SK-N-SH (cell line): ENCODE measurements at regions not wholly inside any gene's neighbourhood (a gene's known extent, or its start where the extent isn't known, plus 50 kb on each side); places are given as distances from the start of the nearest gene placed in this dataset.

Source experiments
- EZH2phosphoT487 ChIP-seq: fragments of 200-600 bp; sonication (generic); IDR thresholded peaks from 2 replicates; pipeline ENCODE4 v1.6.1; 2017; ENCODE audit warnings: low read depth, mixed run types, mild to moderate bottlenecking, antibody characterized with exemption, moderate library complexity, borderline replicate concordance
- POLR2AphosphoS5 ChIP-seq: IDR thresholded peaks from 2 replicates; pipeline ENCODE4 v1.6.1; 2012; ENCODE audit warnings: low read depth, low read length
- RAD21 ChIP-seq: IDR thresholded peaks from 2 replicates; pipeline ENCODE4 v1.6.1; 2012; ENCODE audit warnings: mild to moderate bottlenecking, low read length
- TAF1 ChIP-seq: IDR thresholded peaks from 2 replicates; pipeline ENCODE4 v1.6.1; 2012; ENCODE audit warnings: low read depth, mild to moderate bottlenecking, low read length, moderate library complexity, borderline replicate concordance
- TF ChIP-seq, protein P1 (sequence below): fragments of 200-600 bp; sonication (generic); IDR thresholded peaks from 2 replicates; pipeline ENCODE4 v1.6.1; 2017; ENCODE audit warnings: antibody characterized with exemption, mild to moderate bottlenecking, moderate library complexity
- TF ChIP-seq, protein P2 (sequence below): IDR thresholded peaks from 2 replicates; pipeline ENCODE4 v1.4.0; 2012; ENCODE audit warnings: low read depth

DNA sequence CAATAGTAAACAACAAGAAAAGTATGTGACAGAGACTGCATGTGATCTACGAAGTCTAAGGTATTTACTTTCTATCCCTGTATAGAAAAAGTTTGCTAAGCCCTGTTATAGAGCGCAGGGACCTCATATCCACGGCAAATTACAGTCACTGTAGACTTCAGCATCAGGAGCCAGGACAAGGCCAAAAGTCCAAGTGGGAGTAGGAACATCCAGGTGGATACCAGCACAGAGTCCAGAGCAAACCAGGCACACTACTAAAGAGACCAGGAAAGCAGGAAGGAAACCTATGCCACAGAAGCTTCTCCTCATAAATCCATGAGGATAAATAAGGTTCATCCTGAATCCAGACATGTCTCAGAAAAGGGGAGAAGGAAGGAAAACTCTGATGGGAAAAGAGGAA, 342.2 kb upstream of the HTR2A start:
- TF ChIP-seq, protein P1, sequence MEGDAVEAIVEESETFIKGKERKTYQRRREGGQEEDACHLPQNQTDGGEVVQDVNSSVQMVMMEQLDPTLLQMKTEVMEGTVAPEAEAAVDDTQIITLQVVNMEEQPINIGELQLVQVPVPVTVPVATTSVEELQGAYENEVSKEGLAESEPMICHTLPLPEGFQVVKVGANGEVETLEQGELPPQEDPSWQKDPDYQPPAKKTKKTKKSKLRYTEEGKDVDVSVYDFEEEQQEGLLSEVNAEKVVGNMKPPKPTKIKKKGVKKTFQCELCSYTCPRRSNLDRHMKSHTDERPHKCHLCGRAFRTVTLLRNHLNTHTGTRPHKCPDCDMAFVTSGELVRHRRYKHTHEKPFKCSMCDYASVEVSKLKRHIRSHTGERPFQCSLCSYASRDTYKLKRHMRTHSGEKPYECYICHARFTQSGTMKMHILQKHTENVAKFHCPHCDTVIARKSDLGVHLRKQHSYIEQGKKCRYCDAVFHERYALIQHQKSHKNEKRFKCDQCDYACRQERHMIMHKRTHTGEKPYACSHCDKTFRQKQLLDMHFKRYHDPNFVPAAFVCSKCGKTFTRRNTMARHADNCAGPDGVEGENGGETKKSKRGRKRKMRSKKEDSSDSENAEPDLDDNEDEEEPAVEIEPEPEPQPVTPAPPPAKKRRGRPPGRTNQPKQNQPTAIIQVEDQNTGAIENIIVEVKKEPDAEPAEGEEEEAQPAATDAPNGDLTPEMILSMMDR: no peak
- TF ChIP-seq POLR2AphosphoS5 (no peak), EZH2phosphoT487 (no peak), RAD21 (no peak), TAF1 (no peak)
- TF ChIP-seq, protein P2, sequence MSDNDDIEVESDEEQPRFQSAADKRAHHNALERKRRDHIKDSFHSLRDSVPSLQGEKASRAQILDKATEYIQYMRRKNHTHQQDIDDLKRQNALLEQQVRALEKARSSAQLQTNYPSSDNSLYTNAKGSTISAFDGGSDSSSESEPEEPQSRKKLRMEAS: no peak
